ENCODE measurements at regions not wholly inside any gene's neighbourhood (a gene's known extent, or its start where the extent isn't known, plus 50 kb on each side); places are given as distances from the start of the nearest gene placed in this dataset.

GRCh38 chr1:101142244-101142643 is 94.6 kb upstream of the S1PR1 start:
- TF ChIP-seq, protein P1, sequence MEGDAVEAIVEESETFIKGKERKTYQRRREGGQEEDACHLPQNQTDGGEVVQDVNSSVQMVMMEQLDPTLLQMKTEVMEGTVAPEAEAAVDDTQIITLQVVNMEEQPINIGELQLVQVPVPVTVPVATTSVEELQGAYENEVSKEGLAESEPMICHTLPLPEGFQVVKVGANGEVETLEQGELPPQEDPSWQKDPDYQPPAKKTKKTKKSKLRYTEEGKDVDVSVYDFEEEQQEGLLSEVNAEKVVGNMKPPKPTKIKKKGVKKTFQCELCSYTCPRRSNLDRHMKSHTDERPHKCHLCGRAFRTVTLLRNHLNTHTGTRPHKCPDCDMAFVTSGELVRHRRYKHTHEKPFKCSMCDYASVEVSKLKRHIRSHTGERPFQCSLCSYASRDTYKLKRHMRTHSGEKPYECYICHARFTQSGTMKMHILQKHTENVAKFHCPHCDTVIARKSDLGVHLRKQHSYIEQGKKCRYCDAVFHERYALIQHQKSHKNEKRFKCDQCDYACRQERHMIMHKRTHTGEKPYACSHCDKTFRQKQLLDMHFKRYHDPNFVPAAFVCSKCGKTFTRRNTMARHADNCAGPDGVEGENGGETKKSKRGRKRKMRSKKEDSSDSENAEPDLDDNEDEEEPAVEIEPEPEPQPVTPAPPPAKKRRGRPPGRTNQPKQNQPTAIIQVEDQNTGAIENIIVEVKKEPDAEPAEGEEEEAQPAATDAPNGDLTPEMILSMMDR (conservative IDR thresholded peaks at IDR 0.05) = no peak
- TF ChIP-seq EZH2 (IDR thresholded peaks at IDR 0.05; ENCODE audit: low read depth) = no peak
